MG63 (cell line): ENCODE measurements at regions not wholly inside any gene's neighbourhood (a gene's known extent, or its start where the extent isn't known, plus 50 kb on each side); places are given as distances from the start of the nearest gene placed in this dataset.

Source experiments
- DNase-seq: peaks from one replicate; pipeline ENCODE4 v3.0.0-alpha.2; 2020
- H3K27me3 ChIP-seq: fragments of 250-450 bp; sonication (Bioruptor Pico); 2 replicates; pipeline ENCODE4 v1.5.1; 2020; ENCODE audit warnings: mild to moderate bottlenecking, moderate library complexity
- H3K36me3 ChIP-seq: fragments of 250-450 bp; sonication (Bioruptor Pico); 2 replicates; pipeline ENCODE4 v1.5.1; 2020; ENCODE audit warnings: mild to moderate bottlenecking, moderate library complexity
- H3K4me3 ChIP-seq: fragments of 250-450 bp; sonication (Bioruptor Pico); 2 replicates; pipeline ENCODE4 v1.5.1; 2020; ENCODE audit warnings: mild to moderate bottlenecking, moderate library complexity
- H3K9me3 ChIP-seq: fragments of 250-450 bp; sonication (Bioruptor Pico); 2 replicates; pipeline ENCODE4 v1.5.1; 2020; ENCODE audit warnings: mild to moderate bottlenecking, moderate library complexity

DNA sequence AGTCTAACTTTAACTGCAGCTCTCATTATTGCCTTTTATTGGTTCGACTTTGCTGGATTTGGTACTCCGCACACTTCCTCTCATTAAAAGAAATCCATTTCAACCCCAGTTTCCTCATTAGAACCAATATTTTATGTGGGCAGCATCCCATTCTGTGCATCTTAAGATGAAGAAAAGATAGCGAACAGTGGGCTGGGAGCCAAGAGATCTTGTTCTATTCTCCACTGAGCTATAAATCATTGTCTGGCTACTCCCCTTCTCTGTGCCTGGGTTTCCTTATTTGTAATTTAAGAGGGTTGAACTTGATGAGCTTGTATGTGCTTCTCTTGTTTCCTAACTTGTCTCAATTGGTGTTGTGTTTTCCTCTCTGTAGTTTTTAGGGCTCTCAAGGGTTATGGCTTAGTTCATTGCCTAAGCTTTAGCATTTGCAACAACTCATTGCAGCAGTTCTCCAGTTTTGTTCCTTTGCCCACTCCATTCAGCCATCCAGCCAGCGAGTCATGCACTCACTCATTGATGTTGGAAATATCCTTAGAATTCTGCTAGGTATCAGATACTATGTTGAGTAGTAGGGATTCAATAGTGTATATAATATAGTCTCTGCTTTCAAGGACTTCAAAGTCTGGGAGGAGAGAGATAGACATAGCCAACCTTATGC is 273.3 kb upstream of the TNC start:
- Histone ChIP-seq H3K27me3 (no peaks in the 10 kb centered on the region), H3K9me3 (no peaks in the 10 kb centered on the region), H3K36me3 (no peaks in the 10 kb centered on the region), H3K4me3 (no peak overlapping the region)
- DNase-seq, result no peak

DNA sequence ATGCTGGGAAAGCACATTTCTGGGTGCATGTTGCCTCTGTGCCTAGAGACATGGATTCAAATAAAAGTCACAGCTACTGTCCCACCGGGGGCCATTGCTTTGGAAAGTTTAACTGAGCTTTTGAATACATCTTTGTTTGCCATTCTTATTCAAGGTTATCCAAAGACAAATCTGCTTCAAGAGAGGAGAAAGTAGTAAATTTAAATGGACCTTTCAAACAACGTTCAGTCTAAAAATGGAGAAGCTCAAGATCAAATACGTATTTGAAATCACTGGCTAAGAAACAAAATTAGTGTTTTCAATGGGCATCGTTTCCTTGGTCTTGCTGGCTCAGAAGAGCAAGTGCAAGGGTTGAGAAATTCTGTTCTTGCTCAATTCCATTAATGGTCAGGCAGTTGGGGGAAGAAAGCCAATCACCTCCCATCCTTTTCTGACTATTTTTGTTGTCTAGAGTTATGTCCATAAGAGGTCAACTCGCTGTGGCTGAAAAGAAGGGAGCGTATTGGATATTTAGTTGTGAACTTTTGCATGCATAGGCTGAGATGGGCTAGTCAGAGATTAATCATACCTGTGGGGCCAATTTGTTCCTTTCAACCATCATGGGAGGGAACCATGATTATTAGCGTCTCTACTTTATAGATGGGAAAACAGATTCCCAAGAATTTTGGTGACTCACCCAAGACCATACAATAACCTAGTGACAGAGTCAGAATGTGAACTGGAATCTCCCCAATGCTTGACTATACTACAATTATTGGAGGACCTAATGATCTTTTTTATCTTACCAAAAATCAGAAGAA is 276.2 kb upstream of the TNC start:
- Histone ChIP-seq H3K4me3 (no peak overlapping the region), H3K27me3 (no peaks in the 10 kb centered on the region), H3K36me3 (no peaks in the 10 kb centered on the region), H3K9me3 (no peaks in the 10 kb centered on the region)
- DNase-seq, result no peak

DNA sequence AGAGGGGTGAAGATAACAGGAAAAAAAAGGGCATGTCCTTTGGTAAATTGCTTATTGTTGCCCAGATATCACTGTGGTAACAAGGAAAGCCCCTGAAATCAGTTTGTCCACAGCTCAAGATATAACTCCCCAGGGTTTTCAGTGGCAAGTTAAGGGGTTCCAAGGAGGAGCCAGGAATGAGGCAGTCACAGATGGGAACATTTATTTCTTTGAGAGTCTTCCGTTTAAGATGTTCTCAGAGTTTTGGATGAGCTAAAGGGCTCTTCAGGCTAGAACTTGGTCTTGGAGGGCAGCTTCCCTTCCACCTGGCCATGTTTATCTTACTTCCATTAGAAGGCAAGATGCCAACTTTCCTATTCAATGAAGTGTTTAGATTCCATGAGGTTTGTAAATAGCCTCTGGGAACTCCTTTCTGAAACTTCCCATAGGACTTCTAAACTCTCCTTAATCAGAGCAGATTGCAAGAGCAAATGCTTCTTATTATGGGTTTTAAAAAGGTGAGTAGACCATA is 277.6 kb upstream of the TNC start:
- H3K9me3 ChIP-seq, result no peaks in the 10 kb centered on the region
- DNase-seq, result no peak
- no peak overlapping the region for H3K4me3 ChIP-seq

DNA sequence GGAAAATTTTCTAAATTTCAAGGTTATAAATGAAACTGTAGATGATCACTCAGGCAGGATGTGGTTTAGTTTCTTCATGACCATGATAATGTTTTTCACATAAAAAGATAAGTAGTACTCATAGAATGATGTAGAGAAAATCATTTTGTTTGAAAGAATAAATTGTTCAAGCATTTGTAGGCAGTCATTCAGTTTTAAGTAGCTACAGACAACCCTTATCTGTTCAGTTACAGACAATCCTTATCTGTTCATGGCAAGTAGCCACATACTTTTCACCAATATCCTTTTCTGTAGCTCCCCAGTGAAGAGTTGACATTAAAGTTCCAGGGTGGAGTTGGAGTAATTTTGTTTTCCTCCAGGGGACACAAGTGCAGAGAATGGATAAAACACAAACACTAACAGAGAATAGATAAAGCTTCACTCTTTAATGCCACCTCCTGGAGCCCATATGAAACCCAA is 278.1 kb upstream of the TNC start:
- Histone ChIP-seq H3K4me3 (no peak overlapping the region), H3K27me3 (no peaks in the 10 kb centered on the region), H3K9me3 (no peaks in the 10 kb centered on the region), H3K36me3 (no peaks in the 10 kb centered on the region)
- DNase-seq, result no peak

More for the DNA sequence above, 277.6 kb upstream of the TNC start:
- Histone ChIP-seq H3K27me3 (no peaks in the 10 kb centered on the region), H3K36me3 (no peaks in the 10 kb centered on the region)

DNA sequence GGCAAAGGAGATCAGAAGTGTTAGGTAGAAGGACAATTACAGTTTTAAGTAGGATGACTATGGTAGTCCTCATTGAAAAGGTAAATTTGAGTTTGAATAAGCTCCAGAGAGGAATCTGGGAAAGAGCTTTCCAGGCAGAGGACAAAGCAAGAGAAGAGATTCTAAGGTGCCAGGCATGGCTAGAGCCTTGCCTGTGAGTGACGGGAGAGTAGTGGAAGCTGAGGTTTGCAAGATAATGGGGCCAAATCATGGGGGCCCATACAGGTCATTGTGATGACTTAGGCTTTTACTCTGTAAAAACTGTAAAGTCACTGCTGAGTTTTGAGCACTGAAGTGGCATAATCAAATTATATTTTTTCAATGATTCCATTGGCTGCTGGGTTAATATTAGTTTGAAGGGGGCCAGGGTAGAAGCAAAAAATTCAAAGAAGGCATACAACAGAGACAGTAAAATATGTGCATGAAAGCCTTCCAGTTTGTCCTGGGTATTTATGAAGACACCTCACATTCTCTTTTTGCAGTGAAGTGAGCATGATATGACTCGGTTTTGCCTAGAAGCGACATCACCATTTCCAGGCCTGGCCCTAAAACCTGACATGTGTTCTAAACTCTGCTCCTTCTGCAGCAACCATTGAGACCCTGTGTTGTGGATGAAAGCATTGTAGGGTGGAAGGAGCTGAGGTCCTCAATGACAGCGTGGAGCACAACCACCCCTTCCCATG is 279.8 kb upstream of the TNC start:
- no peaks in the 10 kb centered on the region for H3K36me3 ChIP-seq
- H3K27me3 ChIP-seq, result no peaks in the 10 kb centered on the region
- no peak for DNase-seq
- no peaks in the 10 kb centered on the region for H3K9me3 ChIP-seq
- no peak overlapping the region for H3K4me3 ChIP-seq

DNA sequence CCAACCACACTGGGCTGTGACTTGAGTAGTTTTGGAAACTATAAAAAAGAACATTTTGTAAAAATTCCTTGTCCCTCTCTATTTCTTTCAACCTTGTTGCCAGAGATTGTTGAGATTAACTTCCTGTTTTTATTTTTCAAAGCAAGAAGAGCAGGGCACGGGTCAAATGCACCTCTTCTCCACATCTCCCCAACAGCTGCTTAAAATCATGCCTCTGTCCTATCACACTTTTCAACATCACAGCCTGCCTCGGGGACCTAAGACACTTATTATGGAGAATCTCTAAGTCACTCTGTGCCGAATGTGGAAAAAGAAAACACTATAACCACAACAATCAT is 280.3 kb upstream of the TNC start:
- no peak for DNase-seq
- no peaks in the 10 kb centered on the region for H3K27me3 ChIP-seq
- no peaks in the 10 kb centered on the region for H3K36me3 ChIP-seq

DNA sequence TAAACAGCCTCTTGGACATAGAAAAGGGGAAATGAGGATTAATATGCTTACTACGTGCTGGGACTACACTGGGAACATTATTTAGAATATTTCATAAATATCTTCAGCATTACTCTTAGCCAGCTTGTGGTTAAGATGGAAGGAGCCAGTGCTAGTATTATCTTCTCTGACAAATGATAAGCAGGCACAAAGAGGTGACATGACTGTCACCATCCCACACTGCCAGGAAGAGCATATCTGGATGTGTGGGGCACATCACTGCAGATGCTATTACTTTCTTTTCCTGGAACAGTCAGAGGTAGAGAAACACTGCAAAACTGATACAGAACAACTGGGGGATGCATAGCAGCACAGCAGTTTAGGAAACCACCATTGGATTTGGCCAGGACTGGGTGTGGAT is 281.0 kb upstream of the TNC start:
- no peaks in the 10 kb centered on the region for H3K27me3 ChIP-seq
- H3K9me3 ChIP-seq, result no peaks in the 10 kb centered on the region
- H3K4me3 ChIP-seq, result no peak overlapping the region
- no peak for DNase-seq
- H3K36me3 ChIP-seq, result no peaks in the 10 kb centered on the region

More for the DNA sequence above, 280.3 kb upstream of the TNC start:
- no peaks in the 10 kb centered on the region for H3K9me3 ChIP-seq
- H3K4me3 ChIP-seq, result no peak overlapping the region

DNA sequence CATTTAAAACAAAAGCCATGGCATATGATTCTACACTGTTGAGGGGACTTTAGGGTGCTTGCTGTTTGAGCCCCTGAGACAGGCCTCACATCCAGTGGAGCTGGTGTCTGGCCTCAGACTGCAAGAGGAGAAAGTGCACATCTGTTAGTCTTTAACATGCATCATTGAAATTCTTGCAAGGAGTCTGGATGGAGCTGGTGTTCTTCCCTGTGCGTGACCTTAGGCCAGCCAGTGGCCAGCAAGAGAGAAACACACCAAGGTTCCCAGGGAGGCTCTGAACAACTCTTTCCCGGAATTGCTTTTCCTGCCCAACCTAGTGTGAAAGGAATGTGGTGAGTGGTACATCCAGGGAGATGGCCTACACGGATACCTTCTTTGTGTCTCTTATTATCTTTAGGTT is 282.8 kb upstream of the TNC start:
- H3K27me3 ChIP-seq, result no peaks in the 10 kb centered on the region
- no peak overlapping the region for H3K4me3 ChIP-seq
- no peaks in the 10 kb centered on the region for H3K9me3 ChIP-seq
- H3K36me3 ChIP-seq, result no peaks in the 10 kb centered on the region
- DNase-seq, result no peak

DNA sequence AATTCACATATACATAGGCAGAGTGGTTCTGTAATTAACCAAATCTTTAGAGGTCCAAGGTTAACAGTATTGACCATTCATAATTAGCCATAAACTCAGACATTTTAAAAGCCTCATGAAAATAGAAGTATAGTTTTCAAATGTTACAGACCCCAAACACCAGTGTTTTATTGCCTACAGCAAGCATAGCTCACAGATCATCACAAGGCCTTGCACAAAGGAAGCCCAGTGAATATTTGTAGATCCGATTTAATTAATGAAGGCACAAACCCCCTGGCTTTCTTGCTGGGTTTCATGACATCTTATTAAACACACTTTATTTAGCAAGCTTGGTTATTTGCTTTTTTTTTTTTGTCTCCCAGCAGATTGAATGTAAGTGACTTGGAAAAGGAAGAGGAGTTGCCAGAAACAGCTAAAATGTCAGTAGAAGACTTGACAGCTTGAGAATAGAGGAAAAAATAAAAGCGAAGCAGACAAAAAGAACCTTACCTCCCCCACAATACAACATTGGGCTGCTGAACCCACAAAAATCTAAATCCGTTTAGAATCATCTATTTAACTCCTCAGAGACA is 283.9 kb upstream of the TNC start:
- no peak for DNase-seq
- Histone ChIP-seq H3K36me3 (no peaks in the 10 kb centered on the region), H3K4me3 (no peak overlapping the region), H3K27me3 (no peaks in the 10 kb centered on the region), H3K9me3 (no peaks in the 10 kb centered on the region)

DNA sequence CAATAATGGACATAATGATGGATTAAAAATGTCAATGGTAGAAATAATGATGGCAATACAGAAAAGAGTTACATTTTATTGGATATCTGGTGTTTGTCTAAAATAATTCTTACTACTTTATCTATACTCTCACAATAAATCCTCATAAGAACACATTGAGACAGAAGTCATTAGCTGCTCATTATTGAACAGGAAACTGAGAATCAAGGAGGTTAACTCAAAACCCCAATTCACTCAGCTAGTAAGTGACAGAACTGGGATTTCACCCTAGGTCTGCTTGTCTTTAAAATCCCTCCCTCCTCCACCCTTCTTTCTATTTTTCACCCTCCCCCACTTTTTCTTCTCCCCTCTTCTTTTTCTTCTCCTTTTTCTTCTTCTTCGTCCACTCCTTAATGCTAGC is 285.8 kb upstream of the TNC start:
- DNase-seq, result no peak
- Histone ChIP-seq H3K4me3 (no peak overlapping the region), H3K9me3 (no peaks in the 10 kb centered on the region), H3K36me3 (no peaks in the 10 kb centered on the region), H3K27me3 (no peaks in the 10 kb centered on the region)

DNA sequence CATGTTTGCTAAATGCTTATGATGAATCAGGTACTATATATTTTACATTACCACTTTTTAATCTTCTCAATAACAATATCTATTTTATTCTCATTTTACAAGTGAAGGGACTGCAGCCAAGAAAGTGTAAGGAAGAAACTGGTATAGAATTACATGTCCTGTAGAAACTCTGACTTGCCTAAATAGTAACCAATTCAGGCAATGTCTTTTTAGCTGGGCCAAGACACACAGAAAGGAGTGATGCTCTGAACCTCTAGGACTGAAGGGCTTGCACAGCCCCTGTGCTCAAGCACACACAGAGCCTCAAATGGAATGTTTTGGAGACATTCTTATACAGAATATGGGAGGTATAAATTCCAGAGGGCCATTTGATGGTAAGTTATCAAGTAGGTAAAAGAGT is 286.4 kb upstream of the TNC start:
- Histone ChIP-seq H3K4me3 (no peak overlapping the region), H3K36me3 (no peaks in the 10 kb centered on the region), H3K27me3 (no peaks in the 10 kb centered on the region), H3K9me3 (no peaks in the 10 kb centered on the region)
- DNase-seq, result no peak

DNA sequence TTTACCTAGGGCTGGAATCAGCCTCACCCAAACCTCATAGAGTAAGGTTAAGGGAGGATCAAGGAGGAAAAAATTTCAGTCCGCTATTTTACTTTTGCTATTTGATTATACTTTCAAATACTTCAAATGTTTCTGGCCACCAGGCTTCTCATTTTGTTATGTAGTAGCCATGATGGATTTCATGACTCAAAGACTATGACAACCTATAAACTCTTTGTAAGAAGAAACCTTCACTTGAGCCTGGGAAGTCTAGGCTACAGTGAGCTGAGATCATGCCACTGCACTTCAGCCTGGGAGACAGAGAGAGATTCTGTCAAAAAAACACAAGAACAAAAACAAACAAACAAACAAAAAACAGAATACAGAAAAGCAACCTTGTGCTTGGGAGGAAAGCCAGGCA is 293.6 kb upstream of the TNC start:
- H3K4me3 ChIP-seq, result no peak overlapping the region

DNA sequence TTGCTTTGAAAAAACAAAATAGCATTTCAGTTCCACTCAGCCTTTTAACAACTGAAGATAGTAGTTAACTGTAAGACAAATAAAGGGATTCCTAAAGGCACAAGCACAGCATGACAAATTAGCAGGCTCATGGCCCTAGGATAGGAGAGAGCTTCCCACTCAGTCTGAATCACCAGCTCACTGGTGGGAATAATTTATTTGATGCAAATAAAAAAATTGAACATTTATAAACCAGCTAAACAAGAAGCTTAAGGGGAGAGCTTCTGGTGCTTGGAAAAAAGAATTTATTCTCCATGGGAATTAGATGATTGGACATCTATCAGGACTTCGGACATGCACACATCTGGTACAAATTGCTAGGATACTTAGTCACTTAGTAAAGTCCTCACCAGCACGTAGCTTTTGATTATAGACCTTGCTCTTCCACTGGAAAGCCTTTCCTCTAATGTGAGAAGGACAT is 294.1 kb upstream of the TNC start:
- Histone ChIP-seq H3K9me3 (no peaks in the 10 kb centered on the region; the same call in 1 of the 2 replicates), H3K36me3 (no peaks in the 10 kb centered on the region), H3K27me3 (no peaks in the 10 kb centered on the region), H3K4me3 (no peak overlapping the region)
- peak; percentile 50 for DNase-seq

More for the DNA sequence above, 293.6 kb upstream of the TNC start:
- Histone ChIP-seq H3K27me3 (no peaks in the 10 kb centered on the region), H3K9me3 (no peaks in the 10 kb centered on the region), H3K36me3 (no peaks in the 10 kb centered on the region)
- no peak for DNase-seq

DNA sequence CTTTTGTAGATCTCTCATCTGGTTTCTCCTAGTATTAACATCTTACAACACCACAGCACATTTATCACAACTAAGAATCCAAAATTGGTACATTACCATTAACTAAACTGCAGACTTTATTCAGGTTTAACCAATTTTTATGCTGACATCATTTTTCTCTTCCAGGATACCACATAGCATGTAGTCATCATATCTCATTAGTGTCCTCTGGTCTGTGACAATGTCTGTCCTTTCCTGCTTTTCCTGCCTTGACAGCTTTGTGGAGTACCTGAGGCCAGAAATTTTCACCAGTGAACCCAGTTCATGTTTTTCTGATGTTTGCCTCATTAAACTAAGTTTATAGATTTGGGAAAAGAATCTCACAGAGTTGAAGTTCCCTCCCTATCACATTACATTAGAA is 294.7 kb upstream of the TNC start:
- Histone ChIP-seq H3K36me3 (no peaks in the 10 kb centered on the region), H3K4me3 (no peak overlapping the region), H3K27me3 (no peaks in the 10 kb centered on the region), H3K9me3 (no peaks in the 10 kb centered on the region; the same call in 1 of the 2 replicates)
- DNase-seq, result no peak

DNA sequence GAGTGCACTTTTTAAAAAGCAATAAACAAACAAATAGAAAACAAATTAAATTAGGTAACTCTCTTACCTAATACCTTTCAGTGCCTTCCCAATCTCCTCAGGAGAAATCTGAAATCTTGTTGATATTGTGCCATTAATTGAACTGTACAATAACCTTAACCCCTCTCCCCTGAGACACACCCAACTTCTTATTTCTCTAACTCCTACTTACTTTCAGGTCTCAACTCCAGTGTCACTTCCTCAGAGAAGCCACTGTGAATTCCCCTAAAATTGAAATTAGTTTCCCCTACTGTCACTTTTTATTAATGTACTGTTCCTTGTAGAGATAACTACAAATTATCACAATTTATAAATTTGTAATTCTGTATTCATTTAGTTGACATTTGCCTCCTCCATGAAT is 295.3 kb upstream of the TNC start:
- no peaks in the 10 kb centered on the region; the same call in 1 of the 2 replicates for H3K9me3 ChIP-seq
- H3K4me3 ChIP-seq, result no peak overlapping the region
- no peaks in the 10 kb centered on the region for H3K27me3 ChIP-seq
- no peaks in the 10 kb centered on the region for H3K36me3 ChIP-seq
- no peak for DNase-seq

DNA sequence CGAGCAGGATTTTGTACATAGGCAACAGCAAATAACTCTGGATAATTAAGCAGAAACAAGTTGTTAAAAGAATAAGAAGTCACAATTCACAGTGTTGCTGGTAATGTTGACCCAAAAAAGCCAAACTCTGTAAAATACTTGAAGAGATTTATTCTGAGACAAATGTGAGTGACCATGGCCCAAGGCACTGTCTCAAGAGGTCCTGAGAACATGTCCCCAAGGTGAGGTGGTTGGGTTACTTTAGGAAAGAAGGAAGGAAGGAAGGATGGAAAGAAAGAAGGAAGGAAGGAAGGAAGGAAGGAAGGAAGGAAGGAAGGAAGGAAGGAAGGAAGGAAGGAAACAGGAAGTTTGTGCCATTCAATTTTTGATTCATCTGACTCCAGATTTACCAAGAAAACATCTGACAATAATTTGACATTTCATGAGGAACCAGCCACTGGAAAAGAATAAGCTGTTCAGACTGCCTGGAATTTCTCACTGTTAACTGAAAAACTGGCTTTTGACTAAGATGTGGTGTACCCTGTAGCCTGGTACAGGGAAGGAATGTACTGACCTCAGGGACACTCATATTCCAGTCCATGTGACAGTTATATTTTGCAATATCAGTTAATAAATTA is 295.9 kb upstream of the TNC start:
- Histone ChIP-seq H3K27me3 (no peaks in the 10 kb centered on the region), H3K9me3 (peaks cover 2% of the 10 kb centered on the region), H3K36me3 (no peaks in the 10 kb centered on the region), H3K4me3 (no peak overlapping the region)
- no peak for DNase-seq

DNA sequence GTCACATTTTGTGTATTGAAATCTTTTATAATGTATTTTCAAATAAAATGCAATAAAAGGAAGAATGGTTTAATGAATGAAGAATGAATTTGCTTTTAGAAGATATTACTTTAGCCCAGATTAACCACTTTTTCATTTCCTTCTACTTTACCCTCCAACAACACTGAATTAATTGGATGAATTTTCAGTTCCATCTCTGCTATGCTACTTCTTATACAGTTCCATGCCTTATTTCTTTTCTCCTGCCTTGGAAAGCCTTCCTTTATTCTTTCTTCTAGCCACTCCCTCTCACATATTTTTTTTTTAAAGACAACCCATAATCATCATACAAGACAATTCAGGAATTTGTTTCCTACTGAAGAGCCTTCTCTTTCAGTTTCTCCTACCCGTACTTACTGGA is 296.6 kb upstream of the TNC start:
- no peaks in the 10 kb centered on the region for H3K27me3 ChIP-seq
- DNase-seq, result no peak
- H3K36me3 ChIP-seq, result no peaks in the 10 kb centered on the region
- H3K9me3 ChIP-seq, result peaks cover 2% of the 10 kb centered on the region
- no peak overlapping the region for H3K4me3 ChIP-seq
